MM.1S (cell line): ENCODE measurements at regions not wholly inside any gene's neighbourhood (a gene's known extent, or its start where the extent isn't known, plus 50 kb on each side); places are given as distances from the start of the nearest gene placed in this dataset.

Experiments used
- DNase-seq: peaks from one replicate; pipeline ENCODE4 v3.0.0-alpha.2; 2015
- H2AFZ ChIP-seq: fragments of 300-600 bp; sonication (generic); 2 replicates; pipeline ENCODE4 v1.6.0; 2016; ENCODE audit warnings: antibody characterized with exemption, low read length
- H3F3A ChIP-seq: fragments of 300-600 bp; sonication (generic); 2 replicates; pipeline ENCODE4 v1.6.1; 2016; ENCODE audit warnings: mild to moderate bottlenecking, antibody characterized with exemption, low read length, moderate library complexity, mixed read lengths; ENCODE audit not compliant: insufficient read depth
- H3K27ac ChIP-seq: fragments of 300-600 bp; sonication (generic); 2 replicates; pipeline ENCODE4 v1.5.1; 2016; ENCODE audit warnings: mild to moderate bottlenecking, low read length
- H3K27me3 ChIP-seq: fragments of 300-600 bp; sonication (generic); replicated peaks from 2 replicates; pipeline ENCODE4 v1.6.0; 2016; ENCODE audit warnings: low read length; ENCODE audit not compliant: insufficient read depth
- H3K36me3 ChIP-seq: fragments of 300-600 bp; sonication (generic); replicated peaks from 2 replicates; pipeline ENCODE4 v1.6.1; 2016; ENCODE audit warnings: mild to moderate bottlenecking, low read length, mixed read lengths; ENCODE audit not compliant: insufficient read depth
- H3K4me1 ChIP-seq: fragments of 300-600 bp; sonication (generic); 2 replicates; pipeline ENCODE4 v1.6.1; 2016; ENCODE audit warnings: low read length, mixed read lengths
- H3K4me2 ChIP-seq: fragments of 300-600 bp; sonication (generic); 2 replicates; pipeline ENCODE4 v1.6.0; 2016; ENCODE audit warnings: low read depth, low read length
- H3K4me3 ChIP-seq: fragments of 300-600 bp; sonication (generic); 2 replicates; pipeline ENCODE4 v1.5.1; 2016; ENCODE audit warnings: low read length, mixed read lengths
- H3K79me2 ChIP-seq: fragments of 300-600 bp; sonication (generic); 2 replicates; pipeline ENCODE4 v1.6.1; 2016; ENCODE audit warnings: mixed run types, low read length, mixed read lengths
- H3K9ac ChIP-seq: fragments of 300-600 bp; sonication (generic); 2 replicates; pipeline ENCODE4 v1.6.1; 2016; ENCODE audit warnings: low read length, mixed read lengths
- H3K9me2 ChIP-seq: fragments of 300-600 bp; sonication (generic); replicated peaks from 2 replicates; pipeline ENCODE4 v1.6.1; 2016; ENCODE audit warnings: mild to moderate bottlenecking, low read length, mixed read lengths; ENCODE audit not compliant: insufficient read depth
- H3K9me3 ChIP-seq: fragments of 300-600 bp; sonication (generic); replicated peaks from 2 replicates; pipeline ENCODE4 v1.6.1; 2016; ENCODE audit warnings: mild to moderate bottlenecking, low read length, mixed read lengths; ENCODE audit not compliant: insufficient read depth
- H4K20me1 ChIP-seq: fragments of 300-600 bp; sonication (generic); 2 replicates; pipeline ENCODE4 v1.6.1; 2016; ENCODE audit warnings: mild to moderate bottlenecking, low read length, moderate library complexity, mixed read lengths; ENCODE audit not compliant: insufficient read depth
- EZH2 ChIP-seq: fragments of 300-600 bp; sonication (generic); optimal IDR thresholded peaks from 2 replicates; pipeline ENCODE3; 2017; ENCODE audit warnings: low read depth, mild to moderate bottlenecking, antibody characterized with exemption, low read length, mixed read lengths
- EZH2phosphoT487 ChIP-seq: fragments of 300-600 bp; sonication (generic); IDR thresholded peaks from 2 replicates; pipeline ENCODE4 v1.6.1; 2018; ENCODE audit warnings: antibody characterized with exemption, low read length
- TF ChIP-seq, protein P1 (sequence below): fragments of 300-600 bp; sonication (generic); IDR thresholded peaks from 2 replicates; pipeline ENCODE4 v1.5.1; 2016; ENCODE audit warnings: antibody characterized with exemption, low read length, mixed read lengths

GRCh38 chr5:51109786-51110410 lies 273.4 kb upstream of the ISL1 start:
- Histone ChIP-seq H3K27me3 (no peaks in the 10 kb centered on the region), H3K79me2 (no peaks in the 10 kb centered on the region), H3K9me3 (no peaks in the 10 kb centered on the region), H3K36me3 (no peaks in the 10 kb centered on the region), H3K4me3 (no peak overlapping the region), H4K20me1 (no peaks in the 10 kb centered on the region), H3K4me2 (no peak overlapping the region), H3K9me2 (no peaks in the 10 kb centered on the region), H3K9ac (no peak overlapping the region), H2AFZ (no peak overlapping the region), H3F3A (no peaks in the 10 kb centered on the region), H3K4me1 (no peaks in the 10 kb centered on the region), H3K27ac (no peak overlapping the region)
- DNase-seq = no peak
- TF ChIP-seq EZH2 (no peak), EZH2phosphoT487 (no peak)
- TF ChIP-seq, protein P1, sequence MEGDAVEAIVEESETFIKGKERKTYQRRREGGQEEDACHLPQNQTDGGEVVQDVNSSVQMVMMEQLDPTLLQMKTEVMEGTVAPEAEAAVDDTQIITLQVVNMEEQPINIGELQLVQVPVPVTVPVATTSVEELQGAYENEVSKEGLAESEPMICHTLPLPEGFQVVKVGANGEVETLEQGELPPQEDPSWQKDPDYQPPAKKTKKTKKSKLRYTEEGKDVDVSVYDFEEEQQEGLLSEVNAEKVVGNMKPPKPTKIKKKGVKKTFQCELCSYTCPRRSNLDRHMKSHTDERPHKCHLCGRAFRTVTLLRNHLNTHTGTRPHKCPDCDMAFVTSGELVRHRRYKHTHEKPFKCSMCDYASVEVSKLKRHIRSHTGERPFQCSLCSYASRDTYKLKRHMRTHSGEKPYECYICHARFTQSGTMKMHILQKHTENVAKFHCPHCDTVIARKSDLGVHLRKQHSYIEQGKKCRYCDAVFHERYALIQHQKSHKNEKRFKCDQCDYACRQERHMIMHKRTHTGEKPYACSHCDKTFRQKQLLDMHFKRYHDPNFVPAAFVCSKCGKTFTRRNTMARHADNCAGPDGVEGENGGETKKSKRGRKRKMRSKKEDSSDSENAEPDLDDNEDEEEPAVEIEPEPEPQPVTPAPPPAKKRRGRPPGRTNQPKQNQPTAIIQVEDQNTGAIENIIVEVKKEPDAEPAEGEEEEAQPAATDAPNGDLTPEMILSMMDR = no peak

GRCh38 chr5:51131266-51131665 lies 252.0 kb upstream of the ISL1 start:
- Histone ChIP-seq H3K9me3 (no peaks in the 10 kb centered on the region), H3K9me2 (no peaks in the 10 kb centered on the region), H3F3A (no peaks in the 10 kb centered on the region), H3K27me3 (no peaks in the 10 kb centered on the region), H2AFZ (no peak overlapping the region), H3K4me2 (no peak overlapping the region), H3K36me3 (no peaks in the 10 kb centered on the region), H3K4me1 (no peaks in the 10 kb centered on the region), H3K9ac (no peak overlapping the region), H3K4me3 (no peak overlapping the region), H3K79me2 (no peaks in the 10 kb centered on the region), H4K20me1 (no peaks in the 10 kb centered on the region), H3K27ac (no peak overlapping the region)
- TF ChIP-seq EZH2 (no peak), EZH2phosphoT487 (no peak)
- TF ChIP-seq, protein P1 = no peak
- DNase-seq = no peak

- no peaks in the 10 kb centered on the region for H3K9me2 ChIP-seq
- H2AFZ ChIP-seq = no peak overlapping the region
- H3K9ac ChIP-seq = no peak overlapping the region
- H4K20me1 ChIP-seq = no peaks in the 10 kb centered on the region
- no peaks in the 10 kb centered on the region for H3F3A ChIP-seq
- no peaks in the 10 kb centered on the region for H3K4me1 ChIP-seq
- no peaks in the 10 kb centered on the region for H3K36me3 ChIP-seq
- no peak for DNase-seq
- H3K27me3 ChIP-seq = no peaks in the 10 kb centered on the region
- TF ChIP-seq EZH2 (no peak), EZH2phosphoT487 (no peak)
- TF ChIP-seq, protein P1 = no peak
- H3K4me3 ChIP-seq = no peak overlapping the region
- no peaks in the 10 kb centered on the region for H3K79me2 ChIP-seq
- H3K4me2 ChIP-seq = no peak overlapping the region
- no peak overlapping the region for H3K27ac ChIP-seq
- H3K9me3 ChIP-seq = no peaks in the 10 kb centered on the region
These were observed 245.1 kb upstream of the ISL1 start for GRCh38 chr5:51138164-51138563.
